HFF-Myc (cell line): ENCODE measurements at regions not wholly inside any gene's neighbourhood (a gene's known extent, or its start where the extent isn't known, plus 50 kb on each side); places are given as distances from the start of the nearest gene placed in this dataset.

Experiments
- DNase-seq: peaks from one replicate; pipeline ENCODE4 v3.0.0-alpha.2; 2011; ENCODE audit warnings: low read depth; ENCODE audit errors: extremely low read depth
- H3K4me3 ChIP-seq: replicated peaks from 2 replicates; pipeline ENCODE4 v1.5.1; 2011; ENCODE audit warnings: low read depth, mild to moderate bottlenecking, control low read depth, low read length
- TF ChIP-seq, protein P1 (sequence below): IDR thresholded peaks from 2 replicates; pipeline ENCODE4 v1.5.1; 2012; ENCODE audit warnings: mild to moderate bottlenecking, low read depth, low read length, control low read depth; ENCODE audit errors: missing control alignments

DNA sequence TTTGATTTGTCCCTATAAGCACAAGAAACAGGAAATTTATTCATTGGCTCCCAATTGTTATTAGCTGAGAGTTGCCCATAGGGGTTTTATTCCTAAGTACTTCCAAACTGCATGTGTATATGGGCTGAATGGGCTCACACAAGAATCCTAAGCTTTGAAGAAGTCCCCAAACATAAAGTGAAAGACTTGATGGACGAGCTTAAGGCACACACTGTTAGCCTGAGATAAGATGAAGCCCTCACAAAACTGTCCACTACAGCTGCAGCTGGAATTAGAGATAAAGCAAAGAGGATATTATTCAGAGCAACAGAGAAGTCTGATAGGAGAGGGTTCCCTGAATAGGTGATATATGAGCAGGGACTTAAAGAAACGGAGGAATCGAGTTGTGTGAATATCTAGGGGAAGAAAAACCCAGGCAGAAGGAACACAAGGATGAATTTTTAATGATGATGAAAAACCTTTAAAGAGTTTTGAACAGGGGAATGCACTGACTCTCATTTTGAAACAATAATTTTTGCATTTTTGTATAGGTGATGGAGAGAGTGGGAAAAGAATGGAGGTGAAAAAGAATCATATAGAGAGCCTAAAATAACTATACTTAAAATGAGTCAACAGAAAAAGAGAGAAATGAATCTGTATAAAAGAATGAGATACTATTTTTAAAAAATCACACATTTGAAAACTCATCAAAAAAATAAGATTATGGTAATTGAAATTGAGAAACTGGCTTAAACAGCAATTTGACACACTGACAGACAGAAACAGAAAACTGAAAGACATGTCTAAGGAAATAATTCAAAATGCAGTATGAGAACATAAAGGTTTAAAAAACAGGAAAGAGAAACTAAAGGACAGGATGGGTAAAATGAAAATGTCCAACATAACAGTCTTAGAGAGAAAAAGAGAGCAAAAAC is 133.6 kb upstream of the POGK start:
- no peak for DNase-seq
- no peak overlapping the region for H3K4me3 ChIP-seq
- TF ChIP-seq, protein P1, sequence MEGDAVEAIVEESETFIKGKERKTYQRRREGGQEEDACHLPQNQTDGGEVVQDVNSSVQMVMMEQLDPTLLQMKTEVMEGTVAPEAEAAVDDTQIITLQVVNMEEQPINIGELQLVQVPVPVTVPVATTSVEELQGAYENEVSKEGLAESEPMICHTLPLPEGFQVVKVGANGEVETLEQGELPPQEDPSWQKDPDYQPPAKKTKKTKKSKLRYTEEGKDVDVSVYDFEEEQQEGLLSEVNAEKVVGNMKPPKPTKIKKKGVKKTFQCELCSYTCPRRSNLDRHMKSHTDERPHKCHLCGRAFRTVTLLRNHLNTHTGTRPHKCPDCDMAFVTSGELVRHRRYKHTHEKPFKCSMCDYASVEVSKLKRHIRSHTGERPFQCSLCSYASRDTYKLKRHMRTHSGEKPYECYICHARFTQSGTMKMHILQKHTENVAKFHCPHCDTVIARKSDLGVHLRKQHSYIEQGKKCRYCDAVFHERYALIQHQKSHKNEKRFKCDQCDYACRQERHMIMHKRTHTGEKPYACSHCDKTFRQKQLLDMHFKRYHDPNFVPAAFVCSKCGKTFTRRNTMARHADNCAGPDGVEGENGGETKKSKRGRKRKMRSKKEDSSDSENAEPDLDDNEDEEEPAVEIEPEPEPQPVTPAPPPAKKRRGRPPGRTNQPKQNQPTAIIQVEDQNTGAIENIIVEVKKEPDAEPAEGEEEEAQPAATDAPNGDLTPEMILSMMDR = no peak

DNA sequence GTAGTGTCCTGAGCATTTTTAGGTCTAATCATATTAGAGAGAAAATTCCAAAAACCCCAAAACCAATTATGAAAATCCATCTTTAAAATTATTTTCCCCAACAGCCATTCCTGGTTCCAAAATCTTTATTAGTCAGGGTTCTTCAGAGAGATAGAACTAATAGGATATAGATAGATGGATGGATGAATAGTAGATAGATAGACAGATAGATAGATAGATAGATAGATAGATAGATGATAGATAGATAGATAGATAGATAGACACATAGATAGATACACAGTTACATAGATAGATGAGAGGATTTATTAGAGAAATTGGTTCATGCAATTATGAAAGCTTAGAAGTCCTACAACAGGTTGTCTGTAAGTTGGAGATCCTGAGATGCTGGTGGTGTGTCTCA is 122.7 kb upstream of the POGK start:
- TF ChIP-seq, protein P1 = no peak
- no peak overlapping the region for H3K4me3 ChIP-seq
- DNase-seq = no peak

DNA sequence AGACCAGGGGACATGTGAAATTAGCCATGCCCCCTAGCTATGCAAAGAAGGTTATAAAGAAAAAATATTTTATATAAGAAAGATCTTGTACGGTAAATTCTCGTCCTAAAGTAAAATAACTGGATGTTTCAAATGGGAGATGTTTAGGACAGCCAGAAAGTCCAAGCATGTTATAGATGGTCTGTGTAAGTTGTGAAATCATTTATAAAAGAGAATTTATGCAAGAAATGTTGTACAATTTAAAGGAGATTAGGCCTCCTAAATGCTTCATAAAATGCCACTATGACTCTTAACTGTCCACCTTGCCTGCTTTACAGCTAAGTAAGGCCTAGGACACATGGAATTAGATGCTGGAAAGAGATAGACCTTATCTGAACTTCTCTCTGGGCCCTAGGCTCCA is 118.1 kb upstream of the POGK start:
- no peak overlapping the region for H3K4me3 ChIP-seq
- no peak for DNase-seq
- TF ChIP-seq, protein P1 = no peak

DNA sequence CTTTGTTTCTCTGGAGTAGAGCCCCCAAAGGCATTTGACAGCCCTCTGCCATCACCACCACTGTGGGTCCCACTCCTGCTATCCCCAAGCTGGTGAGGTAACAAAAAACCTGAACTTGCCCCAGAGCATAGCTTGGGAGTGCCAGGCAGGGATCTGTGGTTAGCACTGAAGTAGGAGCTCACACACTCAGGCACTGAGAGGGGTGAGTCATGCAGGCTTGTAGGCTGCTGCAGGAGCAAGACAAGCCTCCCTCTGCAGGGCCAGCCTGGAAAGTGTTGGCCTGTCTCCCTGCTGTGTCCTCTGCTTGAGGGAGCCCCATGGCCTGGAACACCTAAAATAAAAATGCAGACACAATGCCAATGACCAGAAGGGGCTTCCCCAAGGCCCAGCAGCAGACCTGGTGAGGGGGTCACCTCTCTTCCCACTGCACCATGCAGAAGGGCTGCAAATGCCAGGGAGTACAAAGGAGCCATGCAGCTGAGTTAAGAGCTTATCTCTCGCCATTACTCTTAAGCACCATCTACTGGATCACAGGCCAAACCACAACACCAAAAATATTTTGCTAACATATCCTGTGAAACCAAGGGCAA is 108.9 kb upstream of the POGK start:
- H3K4me3 ChIP-seq = no peak overlapping the region
- DNase-seq = no peak
- TF ChIP-seq, protein P1 = no peak

DNA sequence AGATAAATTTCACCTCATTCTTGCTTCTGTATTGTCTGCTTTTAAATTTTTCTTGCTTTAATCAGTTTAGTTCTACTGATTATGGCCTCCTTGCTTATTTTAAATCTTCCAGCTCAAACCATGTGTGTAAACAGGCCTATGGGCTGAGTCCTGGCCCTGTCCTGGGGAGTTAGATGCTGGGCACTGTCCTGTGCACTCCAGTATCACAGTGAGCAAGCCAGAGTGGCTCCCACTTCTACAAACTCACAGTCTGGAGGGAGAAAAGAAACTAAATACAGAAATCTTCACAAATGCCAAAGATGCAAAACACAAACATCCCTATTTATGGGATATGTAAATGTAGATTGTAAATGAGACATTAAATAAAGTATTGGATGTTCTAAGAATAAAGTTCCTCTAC is 101.1 kb upstream of the POGK start:
- TF ChIP-seq, protein P1 = no peak
- DNase-seq = no peak

DNA sequence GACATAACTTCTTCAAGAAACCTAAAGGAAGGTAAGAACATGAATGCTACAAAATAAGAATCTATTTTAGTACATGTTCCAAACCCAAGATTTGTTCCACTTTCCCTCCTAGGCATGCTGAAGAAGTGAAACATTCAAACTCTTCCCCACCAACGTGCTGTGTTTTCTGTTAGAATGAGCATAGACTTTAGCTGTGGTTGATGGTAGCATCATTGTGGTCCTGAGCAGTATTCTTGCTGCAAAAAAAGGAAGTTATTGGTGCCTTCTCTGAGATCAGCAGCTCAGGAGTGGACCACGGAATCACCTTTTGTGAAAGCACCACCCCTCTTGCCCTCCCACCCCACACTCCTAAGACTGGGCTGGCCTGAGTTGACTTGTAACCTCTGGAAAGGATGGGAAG is 100.4 kb upstream of the POGK start:
- TF ChIP-seq, protein P1 = no peak
- no peak overlapping the region for H3K4me3 ChIP-seq
- DNase-seq = no peak

More for the DNA sequence above, 101.1 kb upstream of the POGK start:
- no peak overlapping the region for H3K4me3 ChIP-seq
